Hepatic stellate cell (primary cell): ENCODE measurements at regions not wholly inside any gene's neighbourhood (a gene's known extent, or its start where the extent isn't known, plus 50 kb on each side); places are given as distances from the start of the nearest gene placed in this dataset.

Source experiments
- DNase-seq: peaks from one replicate; pipeline ENCODE4 v3.0.0; 2011; ENCODE audit warnings: low spot score

- DNase-seq = no peak
Observed at GRCh38 chr9:106531491-106531890, 331.5 kb upstream of the ZNF462 start.

- DNase-seq = no peak
Observed at GRCh38 chr9:106532306-106533015, 330.5 kb upstream of the ZNF462 start.

GRCh38 chr9:106534800-106535199 lies 328.2 kb upstream of the ZNF462 start:
- DNase-seq = no peak

- DNase-seq = no peak
Observed at GRCh38 chr9:106535439-106535838, 327.5 kb upstream of the ZNF462 start.

- no peak for DNase-seq
Observed at GRCh38 chr9:106557996-106558667, 304.8 kb upstream of the ZNF462 start.

DNA sequence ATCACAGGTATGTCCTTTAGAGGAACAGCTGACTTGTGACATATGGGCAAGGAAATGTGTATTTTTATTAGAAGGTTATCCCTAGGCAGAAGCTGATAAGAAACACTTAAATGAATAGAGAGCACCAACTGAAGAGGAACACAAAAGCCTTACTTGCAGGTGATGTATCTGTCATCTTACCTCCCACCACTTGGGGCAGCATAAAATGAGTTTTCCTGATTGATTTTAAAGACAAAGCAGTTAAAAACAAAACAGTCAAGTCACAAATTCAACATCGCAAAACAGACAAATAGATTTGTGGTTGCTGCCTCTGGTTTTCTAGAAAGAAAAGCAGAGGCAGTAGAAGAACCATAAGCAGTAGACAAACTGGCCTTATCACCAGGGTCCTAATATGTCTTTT lies 302.4 kb upstream of the ZNF462 start:
- no peak for DNase-seq

DNA sequence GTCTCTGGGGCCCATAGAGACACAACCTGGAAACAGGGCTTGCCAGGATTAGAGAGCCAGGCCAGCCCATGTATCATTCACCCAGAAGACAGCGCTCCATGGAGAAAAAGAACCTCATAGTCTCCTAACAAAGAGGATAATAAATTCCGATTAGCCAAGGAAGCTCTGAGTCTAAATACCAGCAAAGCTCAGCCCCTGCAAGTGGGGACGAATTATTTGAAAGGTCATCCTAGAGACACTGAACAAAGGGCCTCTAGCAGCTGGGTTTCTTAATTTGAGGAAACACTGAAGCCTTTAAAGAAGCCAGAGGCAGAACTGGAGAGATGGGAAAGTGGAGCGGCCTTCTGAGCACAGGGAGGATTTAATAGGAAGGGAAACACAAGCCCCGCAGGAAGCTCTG lies 287.1 kb upstream of the ZNF462 start:
- no peak for DNase-seq

DNA sequence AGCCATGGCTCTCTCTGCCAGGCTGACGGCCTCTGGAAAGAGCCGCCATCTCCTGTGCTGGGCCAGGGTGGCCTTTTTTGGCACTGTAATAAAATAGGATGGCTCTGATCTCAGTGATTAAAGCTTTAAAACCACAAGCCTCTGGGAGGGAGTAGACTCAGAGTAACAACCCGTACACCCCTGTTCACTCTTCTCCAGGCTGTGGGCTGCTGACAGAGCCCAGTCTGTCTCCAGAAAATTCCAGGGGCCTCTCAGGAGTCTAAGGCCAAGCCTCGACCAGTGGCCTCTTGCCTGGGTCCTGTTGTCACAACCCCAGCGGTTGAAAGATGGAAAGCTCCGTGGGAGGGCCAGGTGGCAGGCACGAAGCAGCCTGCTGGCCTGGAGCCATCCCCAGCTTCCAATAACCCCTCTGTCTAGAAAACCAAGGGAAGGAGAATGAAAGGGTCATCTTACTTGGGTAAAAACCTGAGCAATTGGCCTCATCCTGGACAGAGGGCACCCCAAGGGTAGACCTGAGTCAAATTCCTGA lies 286.7 kb upstream of the ZNF462 start:
- DNase-seq = no peak

DNA sequence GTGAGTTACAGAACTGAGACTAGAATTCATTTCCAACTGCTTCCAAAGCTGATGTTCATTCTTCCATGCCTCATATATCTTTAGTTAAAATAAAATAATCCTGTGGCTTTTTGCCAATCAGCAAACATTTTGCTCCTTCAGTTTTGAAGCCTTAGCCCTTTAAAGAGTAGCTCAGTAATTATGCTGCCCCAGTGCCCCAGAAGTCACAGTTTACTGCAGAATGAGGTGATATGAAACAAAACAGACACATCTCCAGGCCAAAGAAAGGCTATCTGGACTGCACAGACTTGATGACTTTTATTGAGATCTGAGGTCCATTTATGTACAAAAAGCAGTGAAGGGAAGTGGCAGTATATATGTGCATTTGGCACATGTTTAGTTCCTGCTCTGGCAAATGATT lies 285.8 kb upstream of the ZNF462 start:
- DNase-seq = no peak

- no peak for DNase-seq
Observed at GRCh38 chr9:106580546-106580945, 282.4 kb upstream of the ZNF462 start.

GRCh38 chr9:106581973-106582372 lies 281.0 kb upstream of the ZNF462 start:
- DNase-seq = no peak

DNA sequence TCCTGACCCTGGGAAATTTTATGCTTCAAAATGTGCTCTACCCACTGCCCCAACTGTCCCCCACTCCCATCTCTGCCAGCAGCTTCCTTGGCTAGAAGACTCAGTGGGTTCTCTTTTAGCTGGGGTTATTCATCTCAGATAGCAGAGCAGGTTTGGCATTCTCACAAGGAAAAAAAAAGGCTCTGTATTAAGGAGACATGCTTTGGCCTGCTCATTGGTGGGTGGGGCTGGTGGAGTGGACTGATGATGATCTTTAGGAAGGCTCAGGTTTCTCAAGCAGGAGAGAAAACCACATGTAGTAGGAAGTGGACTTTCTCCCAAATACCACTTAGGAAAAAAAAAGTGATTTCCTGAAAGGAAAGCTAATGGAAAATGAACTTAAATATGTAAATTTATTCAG lies 279.2 kb upstream of the ZNF462 start:
- DNase-seq = no peak

DNA sequence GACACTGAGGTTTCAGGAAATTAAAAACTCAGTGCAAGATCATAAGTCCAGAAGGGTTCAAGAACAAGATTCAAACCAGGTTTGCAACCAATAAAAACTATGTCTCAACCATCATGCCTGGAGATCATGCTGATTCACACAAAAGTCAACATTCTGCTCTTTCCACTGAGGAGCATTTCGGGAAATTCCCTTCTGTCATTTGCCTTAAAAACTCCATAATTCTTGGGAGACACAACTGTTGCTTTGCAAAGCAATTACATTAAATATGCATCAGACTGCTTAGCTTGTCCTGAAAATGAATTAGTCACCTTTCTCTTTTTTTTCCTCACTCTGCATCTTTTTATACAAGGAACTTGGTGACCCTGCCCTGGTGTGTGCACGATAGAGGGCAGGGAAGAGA lies 275.9 kb upstream of the ZNF462 start:
- DNase-seq = no peak

GRCh38 chr9:106588626-106589025 lies 274.3 kb upstream of the ZNF462 start:
- DNase-seq = no peak

GRCh38 chr9:106590759-106591505 lies 272.0 kb upstream of the ZNF462 start:
- no peak for DNase-seq

DNA sequence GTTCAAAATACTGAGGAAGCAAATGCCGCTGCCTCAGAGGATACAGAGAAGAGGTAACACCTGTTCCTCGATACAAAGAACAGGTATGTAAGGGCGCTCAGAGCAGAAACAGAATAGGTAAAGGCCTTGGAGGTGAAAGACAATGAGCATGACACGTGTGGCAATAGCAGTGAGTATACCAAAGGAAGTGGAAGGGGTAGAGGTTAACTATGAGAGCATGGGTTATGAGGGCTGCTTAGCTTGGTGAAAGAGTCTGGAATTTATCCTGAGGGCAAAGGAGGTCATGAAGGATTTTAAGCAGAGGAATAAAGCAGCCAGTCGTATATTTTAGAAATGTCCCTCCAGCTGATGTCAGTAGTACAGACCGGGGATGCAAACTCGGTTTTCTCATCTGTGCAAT lies 269.8 kb upstream of the ZNF462 start:
- DNase-seq = no peak

DNA sequence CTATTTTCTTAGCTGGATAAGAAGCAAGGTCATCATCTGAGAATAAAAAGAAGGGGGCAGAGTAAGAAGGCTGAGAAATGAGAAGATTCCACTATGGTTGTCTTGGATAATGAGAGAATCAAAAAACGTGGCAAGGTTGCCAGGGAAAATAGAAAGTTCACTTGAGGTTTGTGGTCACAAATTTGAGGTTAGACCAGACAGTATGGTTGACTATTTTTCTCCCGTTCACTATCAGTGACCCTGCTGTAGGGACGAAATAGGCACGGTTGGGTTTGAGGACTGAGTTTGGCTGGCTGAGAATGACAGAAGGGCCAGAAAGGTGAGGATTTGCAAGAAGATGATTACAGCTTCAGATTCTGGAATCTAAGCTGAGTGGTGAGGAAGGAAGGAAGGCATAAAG lies 266.0 kb upstream of the ZNF462 start:
- DNase-seq = no peak

- no peak for DNase-seq
Observed at GRCh38 chr9:106600955-106601560, 261.9 kb upstream of the ZNF462 start.

DNA sequence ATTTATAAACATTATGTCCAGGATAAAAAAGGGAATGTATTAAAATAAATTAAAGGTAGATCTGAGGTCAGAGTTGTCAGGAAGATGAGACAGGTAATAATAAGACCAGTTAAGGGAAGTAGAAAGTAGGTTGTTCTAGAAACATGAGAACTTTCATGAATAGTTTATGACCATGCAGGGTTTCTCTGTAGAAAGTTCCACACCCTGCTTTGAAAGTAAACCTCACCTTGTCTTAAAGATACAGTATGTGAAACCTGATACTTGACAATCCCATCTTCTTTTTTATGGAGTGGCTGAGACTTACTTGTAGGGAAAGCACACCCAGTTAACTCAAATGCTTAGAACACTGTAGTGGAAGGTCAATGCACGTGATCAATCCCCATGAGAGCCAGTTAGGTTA lies 260.6 kb upstream of the ZNF462 start:
- no peak for DNase-seq

- DNase-seq = no peak
Observed at GRCh38 chr9:106613250-106613737, 249.7 kb upstream of the ZNF462 start.

GRCh38 chr9:106615118-106615889 lies 247.7 kb upstream of the ZNF462 start:
- DNase-seq = no peak

GRCh38 chr9:106616026-106616425 lies 246.9 kb upstream of the ZNF462 start:
- no peak for DNase-seq
